ENCODE measurements at regions not wholly inside any gene's neighbourhood (a gene's known extent, or its start where the extent isn't known, plus 50 kb on each side); places are given as distances from the start of the nearest gene placed in this dataset.

GRCh38 chr1:168387781-168388760 is 107.4 kb downstream of the TBX19 start:
- Mint-ChIP-seq H3K27me3 (peaks cover 13% of the 10 kb centered on the region), H3K4me1 (peaks cover 40% of the 10 kb centered on the region), H3K27ac (peak overlapping the region; percentile 98), H3K4me3 (peak overlapping the region; percentile 33), H3K36me3 (ENCODE audit: low read depth) (peaks cover 2% of the 10 kb centered on the region)
- DNase-seq, result no peak
- peak; percentile 77 for ATAC-seq
- no peaks in the 10 kb centered on the region for H3K9me3 ChIP-seq (ENCODE audit: control insufficient read depth, low read length, poor library complexity, severe bottlenecking)

- Mint-ChIP-seq H3K4me1 (peaks cover 32% of the 10 kb centered on the region), H3K4me3 (peak overlapping the region; percentile 82), H3K36me3 (ENCODE audit: low read depth) (no peaks in the 10 kb centered on the region), H3K27ac (peak overlapping the region; percentile 98), H3K27me3 (peaks cover 7% of the 10 kb centered on the region)
- peak; percentile 96 for ATAC-seq
- no peaks in the 10 kb centered on the region for H3K9me3 ChIP-seq (ENCODE audit: control insufficient read depth, low read length, poor library complexity, severe bottlenecking)
- DNase-seq, result peak; percentile 46 to 76 (median 64)
These were observed 106.4 kb downstream of the TBX19 start for GRCh38 chr1:168386949-168387586.

- peak overlapping the region; percentile 98 for H3K27ac Mint-ChIP-seq
- H3K9me3 ChIP-seq (ENCODE audit: control insufficient read depth, low read length, poor library complexity, severe bottlenecking), result no peaks in the 10 kb centered on the region
- no peak overlapping the region for H3K4me3 Mint-ChIP-seq
- H3K27me3 Mint-ChIP-seq, result peaks cover 7% of the 10 kb centered on the region
- DNase-seq (no peak), ATAC-seq (no peak)
- no peaks in the 10 kb centered on the region for H3K36me3 Mint-ChIP-seq (ENCODE audit: low read depth)
- H3K4me1 Mint-ChIP-seq, result peaks cover 31% of the 10 kb centered on the region
These were observed 105.8 kb downstream of the TBX19 start for GRCh38 chr1:168386492-168386891.

GRCh38 chr1:168381850-168382249 is 101.2 kb downstream of the TBX19 start:
- no peak overlapping the region for H3K27ac Mint-ChIP-seq
- peaks cover 7% of the 10 kb centered on the region for H3K27me3 Mint-ChIP-seq
- no peak for ATAC-seq
- H3K4me1 Mint-ChIP-seq, result peaks cover 1% of the 10 kb centered on the region
- DNase-seq, result no peak
- no peaks in the 10 kb centered on the region for H3K9me3 ChIP-seq (ENCODE audit: control insufficient read depth, low read length, poor library complexity, severe bottlenecking)
- no peak overlapping the region for H3K4me3 Mint-ChIP-seq
- no peaks in the 10 kb centered on the region for H3K36me3 Mint-ChIP-seq (ENCODE audit: low read depth)

GRCh38 chr1:168380945-168381344 is 100.3 kb downstream of the TBX19 start:
- ATAC-seq (no peak), DNase-seq (no peak)
- no peaks in the 10 kb centered on the region for H3K4me1 Mint-ChIP-seq
- H3K27ac Mint-ChIP-seq, result no peak overlapping the region
- no peaks in the 10 kb centered on the region for H3K36me3 Mint-ChIP-seq (ENCODE audit: low read depth)
- H3K4me3 Mint-ChIP-seq, result no peak overlapping the region
- H3K9me3 ChIP-seq (ENCODE audit: control insufficient read depth, low read length, poor library complexity, severe bottlenecking), result no peaks in the 10 kb centered on the region
- peaks cover 7% of the 10 kb centered on the region for H3K27me3 Mint-ChIP-seq

GRCh38 chr1:168379104-168379860 is 98.6 kb downstream of the TBX19 start:
- no peak for ATAC-seq
- peaks cover 3% of the 10 kb centered on the region for H3K4me1 Mint-ChIP-seq
- no peaks in the 10 kb centered on the region for H3K9me3 ChIP-seq (ENCODE audit: control insufficient read depth, low read length, poor library complexity, severe bottlenecking)
- H3K27ac Mint-ChIP-seq, result no peak overlapping the region
- no peaks in the 10 kb centered on the region for H3K27me3 Mint-ChIP-seq
- no peak for DNase-seq
- no peak overlapping the region for H3K4me3 Mint-ChIP-seq
- no peaks in the 10 kb centered on the region for H3K36me3 Mint-ChIP-seq (ENCODE audit: low read depth)

GRCh38 chr1:168375566-168376300 is 95.1 kb downstream of the TBX19 start:
- Mint-ChIP-seq H3K36me3 (ENCODE audit: low read depth) (no peaks in the 10 kb centered on the region), H3K4me3 (no peak overlapping the region), H3K4me1 (peaks cover 8% of the 10 kb centered on the region), H3K27me3 (no peaks in the 10 kb centered on the region), H3K27ac (peak overlapping the region; percentile 6)
- DNase-seq (no peak), ATAC-seq (no peak)
- H3K9me3 ChIP-seq (ENCODE audit: control insufficient read depth, low read length, poor library complexity, severe bottlenecking), result no peaks in the 10 kb centered on the region

GRCh38 chr1:168374566-168374965 is 93.9 kb downstream of the TBX19 start:
- no peaks in the 10 kb centered on the region for H3K27me3 Mint-ChIP-seq
- ATAC-seq (no peak), DNase-seq (no peak)
- H3K9me3 ChIP-seq (ENCODE audit: control insufficient read depth, low read length, poor library complexity, severe bottlenecking), result no peaks in the 10 kb centered on the region
- H3K27ac Mint-ChIP-seq, result peak overlapping the region; percentile 8
- H3K4me3 Mint-ChIP-seq, result no peak overlapping the region
- H3K4me1 Mint-ChIP-seq, result peaks cover 8% of the 10 kb centered on the region
- H3K36me3 Mint-ChIP-seq (ENCODE audit: low read depth), result no peaks in the 10 kb centered on the region

- no peaks in the 10 kb centered on the region for H3K9me3 ChIP-seq (ENCODE audit: control insufficient read depth, low read length, poor library complexity, severe bottlenecking)
- no peak for ATAC-seq
These were observed 93.2 kb downstream of the TBX19 start for GRCh38 chr1:168373869-168374268.

GRCh38 chr1:168372861-168373371 is 92.2 kb downstream of the TBX19 start:
- no peak for ATAC-seq
- peaks cover 10% of the 10 kb centered on the region for H3K4me1 Mint-ChIP-seq
- no peak overlapping the region for H3K4me3 Mint-ChIP-seq

More at GRCh38 chr1:168373869-168374268, 93.2 kb downstream of the TBX19 start:
- H3K4me1 Mint-ChIP-seq, result peaks cover 8% of the 10 kb centered on the region
- H3K27me3 Mint-ChIP-seq, result no peaks in the 10 kb centered on the region
- no peak overlapping the region for H3K4me3 Mint-ChIP-seq
- H3K36me3 Mint-ChIP-seq (ENCODE audit: low read depth), result no peaks in the 10 kb centered on the region
- H3K27ac Mint-ChIP-seq, result no peak overlapping the region
- DNase-seq, result no peak

GRCh38 chr1:168372307-168372706 is 91.6 kb downstream of the TBX19 start:
- peaks cover 3% of the 10 kb centered on the region for H3K36me3 Mint-ChIP-seq (ENCODE audit: low read depth)
- no peak overlapping the region for H3K27ac Mint-ChIP-seq
- no peak for DNase-seq

More at GRCh38 chr1:168372861-168373371, 92.2 kb downstream of the TBX19 start:
- Mint-ChIP-seq H3K27ac (peak overlapping the region; percentile 14), H3K36me3 (ENCODE audit: low read depth) (peaks cover 3% of the 10 kb centered on the region), H3K27me3 (no peaks in the 10 kb centered on the region)
- no peak for DNase-seq
- no peaks in the 10 kb centered on the region for H3K9me3 ChIP-seq (ENCODE audit: control insufficient read depth, low read length, poor library complexity, severe bottlenecking)

GRCh38 chr1:168371477-168371876 is 90.8 kb downstream of the TBX19 start:
- H3K9me3 ChIP-seq (ENCODE audit: control insufficient read depth, low read length, poor library complexity, severe bottlenecking), result no peaks in the 10 kb centered on the region
- Mint-ChIP-seq H3K27me3 (no peaks in the 10 kb centered on the region), H3K4me1 (peaks cover 10% of the 10 kb centered on the region), H3K27ac (no peak overlapping the region), H3K4me3 (no peak overlapping the region), H3K36me3 (ENCODE audit: low read depth) (peaks cover 6% of the 10 kb centered on the region)
- no peak for ATAC-seq
- no peak for DNase-seq

More at GRCh38 chr1:168372307-168372706, 91.6 kb downstream of the TBX19 start:
- H3K9me3 ChIP-seq (ENCODE audit: control insufficient read depth, low read length, poor library complexity, severe bottlenecking), result no peaks in the 10 kb centered on the region
- Mint-ChIP-seq H3K27me3 (no peaks in the 10 kb centered on the region), H3K4me1 (peaks cover 10% of the 10 kb centered on the region), H3K4me3 (no peak overlapping the region)
- ATAC-seq, result no peak

Measured in T-helper 17 cell (primary cell).